ENCODE measurements at regions not wholly inside any gene's neighbourhood (a gene's known extent, or its start where the extent isn't known, plus 50 kb on each side); places are given as distances from the start of the nearest gene placed in this dataset.
"Not testable (repeated sequence)": the region's sequence is repeated elsewhere in the genome, so short reads cannot be mapped to it uniquely, and the experiment has no call there.

DNA sequence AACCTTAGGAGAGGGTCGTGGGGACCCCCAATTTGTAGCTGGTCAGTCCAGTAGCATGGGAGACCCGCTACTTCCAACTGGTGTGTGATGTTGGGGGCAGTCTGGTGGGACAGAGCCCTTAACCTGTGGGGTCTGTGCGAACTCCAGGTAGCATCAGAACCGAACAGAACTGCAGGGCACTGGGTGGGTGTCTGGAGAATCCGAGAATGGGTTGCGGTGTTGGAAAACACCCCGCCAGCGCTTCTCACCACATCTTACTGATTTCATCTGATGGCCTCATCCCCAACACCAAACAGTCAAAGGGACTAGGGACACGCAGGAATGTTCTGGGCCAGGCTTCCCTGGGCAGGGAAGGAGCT, 89.3 kb downstream of the KCNJ18 start:
- not testable (repeated sequence) for ATAC-seq

DNA sequence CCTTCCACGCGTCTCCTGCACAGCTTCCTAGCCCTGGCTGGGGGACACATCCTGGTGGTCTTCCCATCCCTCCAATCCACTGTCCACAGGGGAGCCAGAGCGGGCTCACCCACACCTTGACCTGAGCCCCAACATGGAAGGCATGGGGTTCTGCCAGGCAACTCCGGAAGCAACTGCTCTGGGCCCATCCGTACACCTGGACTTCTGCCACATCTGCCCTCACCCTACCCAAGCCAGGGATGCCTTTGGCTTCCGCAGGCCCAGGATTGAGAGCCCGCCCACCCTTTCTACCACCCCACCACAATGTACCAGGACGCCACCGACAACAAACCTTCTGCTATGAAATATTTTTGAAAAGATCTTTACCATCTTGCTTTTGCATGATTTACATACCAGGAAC, 89.8 kb downstream of the KCNJ18 start:
- peak in 1 of 6 donors; percentile 16 for DNase-seq
- ATAC-seq; H3K27ac ChIP-seq; intact Hi-C loops (cut with DNase I); H3K27me3 ChIP-seq; H3K4me3 ChIP-seq; FAIRE-seq; H3K4me1 ChIP-seq; H3K36me3 ChIP-seq; H3K9me3 ChIP-seq: not testable (repeated sequence)
- 50 to 75% methylated on average over 4 to 9 of the region's 9 CpGs for WGBS, 2 donors

More for the DNA sequence above, 89.3 kb downstream of the KCNJ18 start:
- FAIRE-seq; H3K36me3 ChIP-seq; H3K9me3 ChIP-seq; intact Hi-C loops (cut with DNase I); H3K4me3 ChIP-seq; H3K27ac ChIP-seq; H3K4me1 ChIP-seq; H3K27me3 ChIP-seq: not testable (repeated sequence)
- peak in 1 of 6 donors; percentile 6 for DNase-seq
- 41 to 47% methylated on average over 9 of the region's 9 CpGs for WGBS, 2 donors

DNA sequence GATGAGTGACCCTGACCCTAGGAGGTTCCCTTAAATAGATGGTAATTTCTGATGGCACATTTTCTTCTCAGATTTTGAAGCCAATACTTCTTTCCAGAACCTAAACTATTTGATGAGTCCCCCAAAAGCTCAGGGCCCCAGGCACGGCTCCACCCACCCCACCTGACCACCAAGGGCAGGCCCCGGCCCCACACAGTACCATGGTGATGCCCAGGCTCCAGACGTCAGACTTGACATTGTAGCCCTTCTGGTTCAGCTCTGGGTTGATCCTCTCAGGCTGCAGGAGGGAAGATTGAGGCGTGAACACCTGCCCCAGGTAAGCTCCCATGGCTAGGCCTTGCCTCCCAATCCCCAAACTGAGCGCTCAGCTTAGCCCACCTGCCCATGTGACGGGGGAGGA, 90.3 kb downstream of the KCNJ18 start:
- H3K9me3 ChIP-seq; H3K27me3 ChIP-seq; ATAC-seq; H3K36me3 ChIP-seq; FAIRE-seq; H3K4me3 ChIP-seq; H3K27ac ChIP-seq; H3K4me1 ChIP-seq; intact Hi-C loops (cut with DNase I): not testable (repeated sequence)
- 63 to 71% methylated on average over 6 of the region's 6 CpGs for WGBS, 2 donors
- peak in 1 of 6 donors; percentile 20 for DNase-seq

DNA sequence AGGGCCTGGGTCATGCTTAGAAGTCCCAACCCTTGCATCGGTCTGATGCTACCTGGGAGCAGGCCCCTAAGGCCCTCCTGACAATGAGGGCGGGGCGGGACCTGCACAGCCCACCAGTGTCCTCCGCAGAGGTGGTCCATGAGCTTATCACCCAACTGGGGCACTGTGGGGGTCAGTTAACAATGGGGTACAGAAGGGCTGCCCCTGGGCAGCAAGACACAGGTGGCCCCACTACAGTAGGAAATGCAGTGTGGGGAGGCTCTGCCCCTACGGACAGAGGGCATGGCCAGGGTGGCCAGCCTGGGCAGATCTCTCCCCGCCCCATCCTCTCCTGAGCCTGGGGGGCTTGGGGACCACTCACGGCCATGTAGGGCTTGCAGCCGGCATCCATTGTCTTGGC, 90.7 kb downstream of the KCNJ18 start:
- H3K4me3 ChIP-seq; H3K9me3 ChIP-seq; H3K36me3 ChIP-seq; ATAC-seq; H3K27ac ChIP-seq; H3K4me1 ChIP-seq; intact Hi-C loops (cut with DNase I); H3K27me3 ChIP-seq; FAIRE-seq: not testable (repeated sequence)
- 67 to 72% methylated on average over 6 to 8 of the region's 8 CpGs for WGBS, 2 donors
- peak in 1 of 6 donors; percentile 28 for DNase-seq

DNA sequence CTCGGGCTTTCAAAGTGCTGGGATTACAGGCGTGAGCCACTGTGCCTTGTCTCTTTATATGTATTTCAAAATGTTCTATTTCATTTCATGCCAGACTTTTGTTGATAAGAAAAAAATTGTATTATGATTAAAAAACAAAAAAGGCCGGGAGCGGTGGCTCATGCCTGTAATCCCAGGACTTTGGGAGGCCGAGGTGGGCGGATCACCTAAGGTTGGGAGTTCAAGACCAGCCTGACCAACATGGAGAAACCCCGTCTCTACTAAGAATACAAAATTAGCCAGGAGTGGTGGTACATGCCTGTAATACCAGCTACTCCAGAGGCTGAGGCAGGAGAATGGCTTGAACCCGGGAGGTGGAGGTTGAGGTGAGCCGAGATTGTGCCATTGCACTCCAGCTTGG, 121.9 kb downstream of the KCNJ18 start:
- H3K4me1 ChIP-seq; H3K9me3 ChIP-seq; DNase-seq; H3K27ac ChIP-seq; ATAC-seq; H3K36me3 ChIP-seq; FAIRE-seq; H3K27me3 ChIP-seq; H3K4me3 ChIP-seq; intact Hi-C loops (cut with DNase I): not testable (repeated sequence)
- 69 to 79% methylated on average over 9 of the region's 9 CpGs for WGBS, 2 donors

DNA sequence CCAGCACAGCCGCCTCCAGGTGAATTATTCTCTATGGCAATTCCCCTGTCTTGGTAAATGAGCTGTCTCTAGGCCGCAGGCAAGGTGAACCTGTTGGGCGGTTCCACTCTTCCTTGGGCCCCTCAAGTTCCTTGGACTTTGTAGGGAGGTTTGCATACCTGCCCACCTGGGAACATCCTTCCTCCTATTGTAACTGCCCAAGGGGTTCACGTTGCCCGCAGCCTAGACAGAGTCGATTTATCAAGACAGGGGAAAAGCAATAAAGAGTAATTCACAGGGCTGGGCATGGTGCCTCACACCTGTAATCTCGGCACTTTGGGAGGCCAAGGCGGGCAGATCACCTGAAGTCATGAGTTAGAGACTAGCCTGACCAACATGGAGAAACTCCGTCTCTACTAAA, 122.5 kb downstream of the KCNJ18 start:
- Histone ChIP-seq H3K27me3 (peaks cover 0 to 8% (median 0%) of the 10 kb centered on the region in 4 donors), H3K9me3 (no peaks in the 10 kb centered on the region), H3K36me3 (no peaks in the 10 kb centered on the region), H3K4me3 (no peak overlapping the region), H3K27ac (no peak overlapping the region), H3K4me1 (no peaks in the 10 kb centered on the region)
- no peak for ATAC-seq
- peak in 1 of 6 donors; percentile 16 for DNase-seq
- TF ChIP-seq, protein P1, sequence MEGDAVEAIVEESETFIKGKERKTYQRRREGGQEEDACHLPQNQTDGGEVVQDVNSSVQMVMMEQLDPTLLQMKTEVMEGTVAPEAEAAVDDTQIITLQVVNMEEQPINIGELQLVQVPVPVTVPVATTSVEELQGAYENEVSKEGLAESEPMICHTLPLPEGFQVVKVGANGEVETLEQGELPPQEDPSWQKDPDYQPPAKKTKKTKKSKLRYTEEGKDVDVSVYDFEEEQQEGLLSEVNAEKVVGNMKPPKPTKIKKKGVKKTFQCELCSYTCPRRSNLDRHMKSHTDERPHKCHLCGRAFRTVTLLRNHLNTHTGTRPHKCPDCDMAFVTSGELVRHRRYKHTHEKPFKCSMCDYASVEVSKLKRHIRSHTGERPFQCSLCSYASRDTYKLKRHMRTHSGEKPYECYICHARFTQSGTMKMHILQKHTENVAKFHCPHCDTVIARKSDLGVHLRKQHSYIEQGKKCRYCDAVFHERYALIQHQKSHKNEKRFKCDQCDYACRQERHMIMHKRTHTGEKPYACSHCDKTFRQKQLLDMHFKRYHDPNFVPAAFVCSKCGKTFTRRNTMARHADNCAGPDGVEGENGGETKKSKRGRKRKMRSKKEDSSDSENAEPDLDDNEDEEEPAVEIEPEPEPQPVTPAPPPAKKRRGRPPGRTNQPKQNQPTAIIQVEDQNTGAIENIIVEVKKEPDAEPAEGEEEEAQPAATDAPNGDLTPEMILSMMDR (IDR thresholded peaks at IDR 0.05): no peak
- WGBS, 2 donors: 79 to 82% methylated on average over 9 of the region's 9 CpGs
- intact Hi-C loops (cut with DNase I): no loop called here
- FAIRE-seq: no peak

DNA sequence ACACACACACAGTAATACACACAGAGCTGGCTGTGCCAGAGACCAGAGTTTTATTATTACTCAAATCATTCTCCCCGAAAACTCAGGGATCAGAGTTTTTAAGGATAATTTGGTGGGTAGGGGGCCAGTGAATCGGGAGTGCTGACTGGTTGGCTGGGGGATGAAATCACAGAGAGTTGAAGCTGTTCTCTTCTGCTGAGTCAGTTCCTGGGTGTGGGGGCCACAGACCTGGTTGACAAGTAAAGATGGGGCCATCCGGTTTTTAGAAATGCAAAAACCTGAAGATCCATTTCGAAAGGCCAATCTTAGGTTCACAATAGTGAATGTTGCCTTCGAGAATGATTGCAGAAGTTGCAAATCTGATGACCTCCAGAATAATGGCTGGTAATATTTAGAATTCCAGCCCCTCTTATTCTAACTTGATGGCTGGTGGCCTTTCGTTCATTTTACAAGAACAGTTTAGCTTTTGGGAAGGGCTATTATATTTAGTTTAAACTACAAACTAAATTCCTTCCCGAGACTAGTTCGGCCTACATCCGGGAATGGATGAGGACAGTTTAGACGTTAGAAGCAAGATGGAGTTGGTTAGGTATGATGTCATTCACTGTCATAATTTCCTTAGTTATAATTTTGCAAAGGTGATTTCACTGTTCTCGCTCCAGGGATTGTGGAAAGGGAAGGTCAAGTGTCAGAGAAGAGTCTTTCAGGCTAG, 123.2 kb downstream of the KCNJ18 start:
- Histone ChIP-seq H3K4me3 (no peak overlapping the region), H3K36me3 (no peaks in the 10 kb centered on the region), H3K27me3 (peaks cover 0 to 8% (median 0%) of the 10 kb centered on the region in 4 donors), H3K9me3 (no peaks in the 10 kb centered on the region), H3K27ac (no peak overlapping the region), H3K4me1 (no peaks in the 10 kb centered on the region)
- FAIRE-seq: no peak
- intact Hi-C loops (cut with DNase I): no loop called here
- ATAC-seq: no peak
- TF ChIP-seq, protein P1 (IDR thresholded peaks at IDR 0.05): no peak
- WGBS, 2 donors: 65 to 79% methylated on average over 11 of the region's 11 CpGs
- DNase-seq: no peak
